GM23338 (cell line): ENCODE measurements at regions not wholly inside any gene's neighbourhood (a gene's known extent, or its start where the extent isn't known, plus 50 kb on each side); places are given as distances from the start of the nearest gene placed in this dataset.

Experiments
- ATAC-seq: fragments of 200-7000 bp; cut with Tn5 transposase; 3 replicates; pipeline ENCODE4 v1.9.1; 2020
- DNase-seq: peaks from one replicate; pipeline ENCODE4 v3.0.0-alpha.2; 2015; ENCODE audit warnings: low spot score
- H2AFZ ChIP-seq: fragments of 200-600 bp; sonication (generic); 2 replicates; pipeline ENCODE4 v1.8.0; 2016; ENCODE audit warnings: antibody characterized with exemption, mild to moderate bottlenecking, moderate library complexity
- H3F3A ChIP-seq: fragments of 200-600 bp; sonication (generic); replicated peaks from 2 replicates; pipeline ENCODE4 v1.8.0; 2017; ENCODE audit warnings: antibody characterized with exemption, mixed run types, low read depth
- H3K27ac ChIP-seq: fragments of 200-600 bp; sonication (generic); 2 replicates; pipeline ENCODE4 v1.6.1; 2016; ENCODE audit warnings: low read depth
- H3K27me3 ChIP-seq: fragments of 200-600 bp; sonication (generic); 2 replicates; pipeline ENCODE4 v1.8.0; 2016; ENCODE audit warnings: mild to moderate bottlenecking, mixed run types, moderate library complexity; ENCODE audit not compliant: insufficient read depth
- H3K36me3 ChIP-seq: fragments of 200-600 bp; sonication (generic); 2 replicates; pipeline ENCODE4 v1.8.0; 2016; ENCODE audit warnings: mild to moderate bottlenecking; ENCODE audit not compliant: insufficient read depth
- H3K4me1 ChIP-seq: fragments of 200-600 bp; sonication (generic); 2 replicates; pipeline ENCODE4 v1.8.0; 2016; ENCODE audit warnings: mild to moderate bottlenecking, moderate library complexity; ENCODE audit not compliant: insufficient read depth
- H3K4me2 ChIP-seq: fragments of 200-600 bp; sonication (generic); 2 replicates; pipeline ENCODE4 v1.7.1; 2017; ENCODE audit warnings: mixed run types
- H3K4me3 ChIP-seq: fragments of 200-600 bp; sonication (generic); 2 replicates; pipeline ENCODE4 v1.6.1; 2016; ENCODE audit warnings: mixed run types
- H3K79me2 ChIP-seq: fragments of 200-600 bp; sonication (generic); replicated peaks from 2 replicates; pipeline ENCODE4 v1.8.0; 2017; ENCODE audit warnings: mild to moderate bottlenecking; ENCODE audit not compliant: insufficient read depth
- H3K9me2 ChIP-seq: fragments of 200-600 bp; sonication (generic); 2 replicates; pipeline ENCODE4 v1.8.0; 2017; ENCODE audit not compliant: insufficient read depth
- H4K20me1 ChIP-seq: fragments of 200-600 bp; sonication (generic); replicated peaks from 2 replicates; pipeline ENCODE4 v1.8.0; 2017; ENCODE audit warnings: mild to moderate bottlenecking; ENCODE audit not compliant: insufficient read depth
- H3K27ac Mint-ChIP-seq: 2 replicates; pipeline ENCODE4 v1.8.0; 2020; ENCODE audit warnings: inconsistent platforms, mild to moderate bottlenecking, moderate library complexity, mixed read lengths
- H3K27me3 Mint-ChIP-seq: 3 replicates; pipeline ENCODE4 v1.8.0; 2022; ENCODE audit warnings: low read depth, mild to moderate bottlenecking, moderate library complexity, mixed read lengths, inconsistent platforms; ENCODE audit not compliant: insufficient read depth, poor library complexity
- H3K36me3 Mint-ChIP-seq: 3 replicates; pipeline ENCODE4 v1.8.0; 2021; ENCODE audit warnings: low read depth, mild to moderate bottlenecking, inconsistent platforms, moderate library complexity, mixed read lengths
- H3K4me1 Mint-ChIP-seq: 3 replicates; pipeline ENCODE4 v1.8.0; 2020; ENCODE audit warnings: mild to moderate bottlenecking, inconsistent platforms, mixed read lengths
- H3K4me3 Mint-ChIP-seq: 3 replicates; pipeline ENCODE4 v1.8.0; 2021; ENCODE audit warnings: moderate library complexity, mild to moderate bottlenecking, inconsistent platforms, mixed read lengths
- H3K9me3 Mint-ChIP-seq: 3 replicates; pipeline ENCODE4 v1.8.0; 2020; ENCODE audit warnings: moderate library complexity, mild to moderate bottlenecking, inconsistent platforms, mixed read lengths
- CREB1 ChIP-seq: fragments of 250-450 bp; sonication (Bioruptor Pico); IDR thresholded peaks from 2 replicates; pipeline ENCODE4 v1.5.0; 2020; ENCODE audit warnings: low read depth, mild to moderate bottlenecking, moderate library complexity
- EZH2 ChIP-seq: fragments of 200-600 bp; sonication (generic); IDR thresholded peaks from one replicate; pipeline ENCODE4 v1.8.0; 2017; ENCODE audit warnings: antibody characterized with exemption, mild to moderate bottlenecking, low read depth; ENCODE audit not compliant: unreplicated experiment
- EZH2phosphoT487 ChIP-seq: fragments of 200-600 bp; sonication (generic); IDR thresholded peaks from one replicate; pipeline ENCODE4 v1.8.1; 2018; ENCODE audit warnings: antibody characterized with exemption; ENCODE audit not compliant: unreplicated experiment
- JUNB ChIP-seq: IDR thresholded peaks from one replicate; pipeline ENCODE4 v1.6.1; 2016; ENCODE audit warnings: antibody characterized with exemption; ENCODE audit not compliant: unreplicated experiment
- POLR2AphosphoS5 ChIP-seq: IDR thresholded peaks from 2 replicates; pipeline ENCODE4 v1.6.1; 2016; ENCODE audit warnings: antibody characterized with exemption, low read depth
- ZNF114 ChIP-seq: fragments of 250-450 bp; sonication (Bioruptor Pico); IDR thresholded peaks from 2 replicates; pipeline ENCODE4 v1.5.0; 2020; ENCODE audit warnings: mild to moderate bottlenecking, moderate library complexity
- ZNF331 ChIP-seq: fragments of 250-450 bp; sonication (Bioruptor Pico); IDR thresholded peaks from 2 replicates; pipeline ENCODE4 v1.5.0; 2020; ENCODE audit warnings: low read depth, mild to moderate bottlenecking, moderate library complexity
- TF ChIP-seq, protein P1 (sequence below): fragments of 250-450 bp; sonication (Bioruptor Pico); IDR thresholded peaks from 2 replicates; pipeline ENCODE4 v1.5.0; 2020; ENCODE audit warnings: mild to moderate bottlenecking, moderate library complexity
- TF ChIP-seq, protein P2 (sequence below): IDR thresholded peaks from one replicate; pipeline ENCODE4 v1.6.1; 2018; ENCODE audit warnings: antibody characterized with exemption; ENCODE audit not compliant: unreplicated experiment
- TF ChIP-seq, protein P3 (sequence below), 2 experiments: fragments of 200-600 bp in 1 of 2; sonication (generic) in 1 of 2; conservative IDR thresholded peaks; 2 replicates each; pipeline versions ENCODE4 v1.5.1 to v1.6.1; 2016 to 2017; ENCODE audit warnings: antibody characterized with exemption in 2 of 2, low read depth in 2 of 2, mild to moderate bottlenecking in 2 of 2, moderate library complexity in 1 of 2
- TF ChIP-seq, protein P4 (sequence below): IDR thresholded peaks from 2 replicates; pipeline ENCODE4 v1.6.1; 2016; ENCODE audit warnings: antibody characterized with exemption

DNA sequence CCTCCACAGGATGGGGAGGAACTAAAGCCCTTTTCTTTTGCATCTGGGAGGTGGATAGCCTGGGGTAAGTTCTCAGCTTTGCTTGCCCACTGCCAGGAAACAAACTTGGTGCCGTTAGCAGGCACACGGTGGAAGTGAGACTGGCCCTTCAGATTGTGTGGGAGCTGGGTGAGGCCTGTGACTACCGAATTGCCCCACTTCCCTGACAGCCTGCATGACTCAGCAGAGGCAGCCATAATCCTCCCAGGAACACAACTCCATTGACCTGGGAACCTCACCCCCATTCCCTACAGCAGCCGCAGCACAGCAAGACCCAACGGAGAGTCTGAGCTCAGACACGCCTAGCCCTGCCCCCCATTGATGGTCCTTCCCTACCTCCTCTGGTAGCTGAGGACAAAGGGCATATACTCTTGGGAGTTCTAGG, 282.6 kb downstream of the KLF13 start:
- peak; percentile 46 for ATAC-seq
- no peaks in the 10 kb centered on the region; the same call in 1 of the 3 replicates for H3K9me3 Mint-ChIP-seq
- no peaks in the 10 kb centered on the region for H3K27me3 ChIP-seq

More for the DNA sequence above, 282.6 kb downstream of the KLF13 start:
- no peaks in the 10 kb centered on the region for H3F3A ChIP-seq
- DNase-seq, result no peak
- H2AFZ ChIP-seq, result peak overlapping the region; percentile 80; the same call in 1 of the 2 replicates
- H3K4me1 ChIP-seq, result no peaks in the 10 kb centered on the region
- H3K4me3 ChIP-seq, result no peak overlapping the region
- no peak overlapping the region for H3K27ac ChIP-seq
- H3K4me3 Mint-ChIP-seq, result no peak overlapping the region
- no peaks in the 10 kb centered on the region for H3K79me2 ChIP-seq
- peaks cover 4% of the 10 kb centered on the region for H3K27me3 Mint-ChIP-seq
- H3K4me2 ChIP-seq, result no peak overlapping the region
- H3K36me3 ChIP-seq, result no peaks in the 10 kb centered on the region
- H3K9me2 ChIP-seq, result no peaks in the 10 kb centered on the region
- H3K4me1 Mint-ChIP-seq, result peaks cover 11% of the 10 kb centered on the region; the same call in 2 of the 3 replicates
- TF ChIP-seq EZH2phosphoT487 (no peak), CREB1 (CRISPR knock-in tag) (no peak), ZNF114 (no peak), JUNB (no peak), EZH2 (no peak), ZNF331 (CRISPR knock-in tag) (no peak), POLR2AphosphoS5 (no peak)
- TF ChIP-seq, protein P1, sequence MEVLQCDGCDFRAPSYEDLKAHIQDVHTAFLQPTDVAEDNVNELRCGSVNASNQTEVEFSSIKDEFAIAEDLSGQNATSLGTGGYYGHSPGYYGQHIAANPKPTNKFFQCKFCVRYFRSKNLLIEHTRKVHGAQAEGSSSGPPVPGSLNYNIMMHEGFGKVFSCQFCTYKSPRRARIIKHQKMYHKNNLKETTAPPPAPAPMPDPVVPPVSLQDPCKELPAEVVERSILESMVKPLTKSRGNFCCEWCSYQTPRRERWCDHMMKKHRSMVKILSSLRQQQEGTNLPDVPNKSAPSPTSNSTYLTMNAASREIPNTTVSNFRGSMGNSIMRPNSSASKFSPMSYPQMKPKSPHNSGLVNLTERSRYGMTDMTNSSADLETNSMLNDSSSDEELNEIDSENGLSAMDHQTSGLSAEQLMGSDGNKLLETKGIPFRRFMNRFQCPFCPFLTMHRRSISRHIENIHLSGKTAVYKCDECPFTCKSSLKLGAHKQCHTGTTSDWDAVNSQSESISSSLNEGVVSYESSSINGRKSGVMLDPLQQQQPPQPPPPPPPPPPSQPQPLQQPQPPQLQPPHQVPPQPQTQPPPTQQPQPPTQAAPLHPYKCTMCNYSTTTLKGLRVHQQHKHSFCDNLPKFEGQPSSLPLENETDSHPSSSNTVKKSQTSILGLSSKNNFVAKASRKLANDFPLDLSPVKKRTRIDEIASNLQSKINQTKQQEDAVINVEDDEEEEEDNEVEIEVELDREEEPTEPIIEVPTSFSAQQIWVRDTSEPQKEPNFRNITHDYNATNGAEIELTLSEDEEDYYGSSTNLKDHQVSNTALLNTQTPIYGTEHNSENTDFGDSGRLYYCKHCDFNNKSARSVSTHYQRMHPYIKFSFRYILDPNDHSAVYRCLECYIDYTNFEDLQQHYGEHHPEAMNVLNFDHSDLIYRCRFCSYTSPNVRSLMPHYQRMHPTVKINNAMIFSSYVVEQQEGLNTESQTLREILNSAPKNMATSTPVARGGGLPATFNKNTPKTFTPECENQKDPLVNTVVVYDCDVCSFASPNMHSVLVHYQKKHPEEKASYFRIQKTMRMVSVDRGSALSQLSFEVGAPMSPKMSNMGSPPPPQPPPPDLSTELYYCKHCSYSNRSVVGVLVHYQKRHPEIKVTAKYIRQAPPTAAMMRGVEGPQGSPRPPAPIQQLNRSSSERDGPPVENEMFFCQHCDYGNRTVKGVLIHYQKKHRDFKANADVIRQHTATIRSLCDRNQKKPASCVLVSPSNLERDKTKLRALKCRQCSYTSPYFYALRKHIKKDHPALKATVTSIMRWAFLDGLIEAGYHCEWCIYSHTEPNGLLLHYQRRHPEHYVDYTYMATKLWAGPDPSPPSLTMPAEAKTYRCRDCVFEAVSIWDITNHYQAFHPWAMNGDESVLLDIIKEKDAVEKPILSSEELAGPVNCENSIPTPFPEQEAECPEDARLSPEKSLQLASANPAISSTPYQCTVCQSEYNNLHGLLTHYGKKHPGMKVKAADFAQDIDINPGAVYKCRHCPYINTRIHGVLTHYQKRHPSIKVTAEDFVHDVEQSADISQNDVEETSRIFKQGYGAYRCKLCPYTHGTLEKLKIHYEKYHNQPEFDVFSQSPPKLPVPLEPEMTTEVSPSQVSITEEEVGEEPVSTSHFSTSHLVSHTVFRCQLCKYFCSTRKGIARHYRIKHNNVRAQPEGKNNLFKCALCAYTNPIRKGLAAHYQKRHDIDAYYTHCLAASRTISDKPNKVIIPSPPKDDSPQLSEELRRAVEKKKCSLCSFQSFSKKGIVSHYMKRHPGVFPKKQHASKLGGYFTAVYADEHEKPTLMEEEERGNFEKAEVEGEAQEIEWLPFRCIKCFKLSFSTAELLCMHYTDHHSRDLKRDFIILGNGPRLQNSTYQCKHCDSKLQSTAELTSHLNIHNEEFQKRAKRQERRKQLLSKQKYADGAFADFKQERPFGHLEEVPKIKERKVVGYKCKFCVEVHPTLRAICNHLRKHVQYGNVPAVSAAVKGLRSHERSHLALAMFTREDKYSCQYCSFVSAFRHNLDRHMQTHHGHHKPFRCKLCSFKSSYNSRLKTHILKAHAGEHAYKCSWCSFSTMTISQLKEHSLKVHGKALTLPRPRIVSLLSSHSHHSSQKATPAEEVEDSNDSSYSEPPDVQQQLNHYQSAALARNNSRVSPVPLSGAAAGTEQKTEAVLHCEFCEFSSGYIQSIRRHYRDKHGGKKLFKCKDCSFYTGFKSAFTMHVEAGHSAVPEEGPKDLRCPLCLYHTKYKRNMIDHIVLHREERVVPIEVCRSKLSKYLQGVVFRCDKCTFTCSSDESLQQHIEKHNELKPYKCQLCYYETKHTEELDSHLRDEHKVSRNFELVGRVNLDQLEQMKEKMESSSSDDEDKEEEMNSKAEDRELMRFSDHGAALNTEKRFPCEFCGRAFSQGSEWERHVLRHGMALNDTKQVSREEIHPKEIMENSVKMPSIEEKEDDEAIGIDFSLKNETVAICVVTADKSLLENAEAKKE (CRISPR knock-in tag), result no peak
- TF ChIP-seq, protein P2, sequence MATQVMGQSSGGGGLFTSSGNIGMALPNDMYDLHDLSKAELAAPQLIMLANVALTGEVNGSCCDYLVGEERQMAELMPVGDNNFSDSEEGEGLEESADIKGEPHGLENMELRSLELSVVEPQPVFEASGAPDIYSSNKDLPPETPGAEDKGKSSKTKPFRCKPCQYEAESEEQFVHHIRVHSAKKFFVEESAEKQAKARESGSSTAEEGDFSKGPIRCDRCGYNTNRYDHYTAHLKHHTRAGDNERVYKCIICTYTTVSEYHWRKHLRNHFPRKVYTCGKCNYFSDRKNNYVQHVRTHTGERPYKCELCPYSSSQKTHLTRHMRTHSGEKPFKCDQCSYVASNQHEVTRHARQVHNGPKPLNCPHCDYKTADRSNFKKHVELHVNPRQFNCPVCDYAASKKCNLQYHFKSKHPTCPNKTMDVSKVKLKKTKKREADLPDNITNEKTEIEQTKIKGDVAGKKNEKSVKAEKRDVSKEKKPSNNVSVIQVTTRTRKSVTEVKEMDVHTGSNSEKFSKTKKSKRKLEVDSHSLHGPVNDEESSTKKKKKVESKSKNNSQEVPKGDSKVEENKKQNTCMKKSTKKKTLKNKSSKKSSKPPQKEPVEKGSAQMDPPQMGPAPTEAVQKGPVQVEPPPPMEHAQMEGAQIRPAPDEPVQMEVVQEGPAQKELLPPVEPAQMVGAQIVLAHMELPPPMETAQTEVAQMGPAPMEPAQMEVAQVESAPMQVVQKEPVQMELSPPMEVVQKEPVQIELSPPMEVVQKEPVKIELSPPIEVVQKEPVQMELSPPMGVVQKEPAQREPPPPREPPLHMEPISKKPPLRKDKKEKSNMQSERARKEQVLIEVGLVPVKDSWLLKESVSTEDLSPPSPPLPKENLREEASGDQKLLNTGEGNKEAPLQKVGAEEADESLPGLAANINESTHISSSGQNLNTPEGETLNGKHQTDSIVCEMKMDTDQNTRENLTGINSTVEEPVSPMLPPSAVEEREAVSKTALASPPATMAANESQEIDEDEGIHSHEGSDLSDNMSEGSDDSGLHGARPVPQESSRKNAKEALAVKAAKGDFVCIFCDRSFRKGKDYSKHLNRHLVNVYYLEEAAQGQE, result no peak
- TF ChIP-seq, protein P3, sequence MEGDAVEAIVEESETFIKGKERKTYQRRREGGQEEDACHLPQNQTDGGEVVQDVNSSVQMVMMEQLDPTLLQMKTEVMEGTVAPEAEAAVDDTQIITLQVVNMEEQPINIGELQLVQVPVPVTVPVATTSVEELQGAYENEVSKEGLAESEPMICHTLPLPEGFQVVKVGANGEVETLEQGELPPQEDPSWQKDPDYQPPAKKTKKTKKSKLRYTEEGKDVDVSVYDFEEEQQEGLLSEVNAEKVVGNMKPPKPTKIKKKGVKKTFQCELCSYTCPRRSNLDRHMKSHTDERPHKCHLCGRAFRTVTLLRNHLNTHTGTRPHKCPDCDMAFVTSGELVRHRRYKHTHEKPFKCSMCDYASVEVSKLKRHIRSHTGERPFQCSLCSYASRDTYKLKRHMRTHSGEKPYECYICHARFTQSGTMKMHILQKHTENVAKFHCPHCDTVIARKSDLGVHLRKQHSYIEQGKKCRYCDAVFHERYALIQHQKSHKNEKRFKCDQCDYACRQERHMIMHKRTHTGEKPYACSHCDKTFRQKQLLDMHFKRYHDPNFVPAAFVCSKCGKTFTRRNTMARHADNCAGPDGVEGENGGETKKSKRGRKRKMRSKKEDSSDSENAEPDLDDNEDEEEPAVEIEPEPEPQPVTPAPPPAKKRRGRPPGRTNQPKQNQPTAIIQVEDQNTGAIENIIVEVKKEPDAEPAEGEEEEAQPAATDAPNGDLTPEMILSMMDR (conservative IDR thresholded peaks at IDR 0.05; ENCODE audit: low read depth in 2 of 2), result no peak
- TF ChIP-seq, protein P4, sequence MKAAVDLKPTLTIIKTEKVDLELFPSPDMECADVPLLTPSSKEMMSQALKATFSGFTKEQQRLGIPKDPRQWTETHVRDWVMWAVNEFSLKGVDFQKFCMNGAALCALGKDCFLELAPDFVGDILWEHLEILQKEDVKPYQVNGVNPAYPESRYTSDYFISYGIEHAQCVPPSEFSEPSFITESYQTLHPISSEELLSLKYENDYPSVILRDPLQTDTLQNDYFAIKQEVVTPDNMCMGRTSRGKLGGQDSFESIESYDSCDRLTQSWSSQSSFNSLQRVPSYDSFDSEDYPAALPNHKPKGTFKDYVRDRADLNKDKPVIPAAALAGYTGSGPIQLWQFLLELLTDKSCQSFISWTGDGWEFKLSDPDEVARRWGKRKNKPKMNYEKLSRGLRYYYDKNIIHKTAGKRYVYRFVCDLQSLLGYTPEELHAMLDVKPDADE, result no peak
- H3K27ac Mint-ChIP-seq, result peak overlapping the region; percentile 72
- H3K36me3 Mint-ChIP-seq, result no peaks in the 10 kb centered on the region
- H4K20me1 ChIP-seq, result no peaks in the 10 kb centered on the region
